SU-DHL-6 (cell line): ENCODE measurements at regions not wholly inside any gene's neighbourhood (a gene's known extent, or its start where the extent isn't known, plus 50 kb on each side); places are given as distances from the start of the nearest gene placed in this dataset.

Experiments used
- CTCF ChIP-seq: fragments of 200-600 bp; sonication (generic); IDR thresholded peaks from one replicate; pipeline ENCODE4 v1.5.1; 2017; ENCODE audit warnings: antibody characterized with exemption, mild to moderate bottlenecking, low read length, moderate library complexity; ENCODE audit not compliant: insufficient read depth, poor library complexity, severe bottlenecking
- EZH2phosphoT487 ChIP-seq: fragments of 200-600 bp; sonication (generic), shearing (Covaris generic); conservative IDR thresholded peaks from 2 replicates; pipeline ENCODE4 v1.6.1; 2018; ENCODE audit warnings: mild to moderate bottlenecking, antibody characterized with exemption, low read length, moderate library complexity, mixed read lengths

- no peak for TF ChIP-seq CTCF
- no peak for TF ChIP-seq EZH2phosphoT487
Measured at GRCh38 chr11:80194016-80194415, 753.2 kb upstream of the TENM4 start.
